ENCODE measurements at regions not wholly inside any gene's neighbourhood (a gene's known extent, or its start where the extent isn't known, plus 50 kb on each side); places are given as distances from the start of the nearest gene placed in this dataset.

DNA sequence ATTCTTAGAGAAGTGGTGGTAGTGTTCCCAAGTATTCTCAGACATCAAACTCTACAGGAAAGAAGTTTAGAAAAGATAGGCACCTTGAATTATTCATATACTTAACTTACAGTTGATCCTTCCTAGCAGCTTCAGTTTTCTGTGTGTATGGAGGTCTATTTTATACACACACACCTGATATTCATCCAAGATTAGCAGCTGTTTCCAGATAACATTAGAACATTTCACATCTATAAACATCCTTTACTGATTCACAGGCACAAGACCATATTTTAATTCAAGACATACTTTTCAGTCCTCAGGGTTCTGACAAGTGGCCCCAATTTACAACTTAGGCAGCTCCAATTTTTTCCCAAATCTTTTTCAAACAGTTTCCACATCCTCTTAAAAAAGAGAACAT lies 287.8 kb upstream of the USP25 start:
- intact Hi-C loops (cut with micrococcal nuclease; ENCODE audit: unreplicated experiment), result loop anchor here (1.0 to 10.0 kb wide), 6 partner anchors 231 to 1057 kb away; partner anchors contain the start of genes HSPA13 and NRIP1
- TF ChIP-seq PRMT3 (CRISPR knock-in tag; IDR thresholded peaks at IDR 0.05; ENCODE audit: borderline replicate concordance, low read depth), result no peak
- no peak for TF ChIP-seq SMC3 (IDR thresholded peaks at IDR 0.05; ENCODE audit: low read length)
- TF ChIP-seq SPEN (CRISPR knock-in tag; IDR thresholded peaks at IDR 0.05; ENCODE audit: low read depth), result no peak
- no peak for TF ChIP-seq ZNF329 (CRISPR knock-in tag; IDR thresholded peaks at IDR 0.05; ENCODE audit: low read depth)
- TF ChIP-seq GATA4 (IDR thresholded peaks at IDR 0.05; ENCODE audit: borderline replicate concordance, low read depth), result no peak
- TF ChIP-seq FOXA3 (CRISPR knock-in tag; IDR thresholded peaks at IDR 0.05), result no peak
- TF ChIP-seq EED (CRISPR knock-in tag; IDR thresholded peaks at IDR 0.05), result no peak
- TF ChIP-seq, protein P1, sequence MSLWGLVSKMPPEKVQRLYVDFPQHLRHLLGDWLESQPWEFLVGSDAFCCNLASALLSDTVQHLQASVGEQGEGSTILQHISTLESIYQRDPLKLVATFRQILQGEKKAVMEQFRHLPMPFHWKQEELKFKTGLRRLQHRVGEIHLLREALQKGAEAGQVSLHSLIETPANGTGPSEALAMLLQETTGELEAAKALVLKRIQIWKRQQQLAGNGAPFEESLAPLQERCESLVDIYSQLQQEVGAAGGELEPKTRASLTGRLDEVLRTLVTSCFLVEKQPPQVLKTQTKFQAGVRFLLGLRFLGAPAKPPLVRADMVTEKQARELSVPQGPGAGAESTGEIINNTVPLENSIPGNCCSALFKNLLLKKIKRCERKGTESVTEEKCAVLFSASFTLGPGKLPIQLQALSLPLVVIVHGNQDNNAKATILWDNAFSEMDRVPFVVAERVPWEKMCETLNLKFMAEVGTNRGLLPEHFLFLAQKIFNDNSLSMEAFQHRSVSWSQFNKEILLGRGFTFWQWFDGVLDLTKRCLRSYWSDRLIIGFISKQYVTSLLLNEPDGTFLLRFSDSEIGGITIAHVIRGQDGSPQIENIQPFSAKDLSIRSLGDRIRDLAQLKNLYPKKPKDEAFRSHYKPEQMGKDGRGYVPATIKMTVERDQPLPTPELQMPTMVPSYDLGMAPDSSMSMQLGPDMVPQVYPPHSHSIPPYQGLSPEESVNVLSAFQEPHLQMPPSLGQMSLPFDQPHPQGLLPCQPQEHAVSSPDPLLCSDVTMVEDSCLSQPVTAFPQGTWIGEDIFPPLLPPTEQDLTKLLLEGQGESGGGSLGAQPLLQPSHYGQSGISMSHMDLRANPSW (CRISPR knock-in tag; IDR thresholded peaks at IDR 0.05; ENCODE audit: borderline replicate concordance), result no peak
- TF ChIP-seq, protein P2, sequence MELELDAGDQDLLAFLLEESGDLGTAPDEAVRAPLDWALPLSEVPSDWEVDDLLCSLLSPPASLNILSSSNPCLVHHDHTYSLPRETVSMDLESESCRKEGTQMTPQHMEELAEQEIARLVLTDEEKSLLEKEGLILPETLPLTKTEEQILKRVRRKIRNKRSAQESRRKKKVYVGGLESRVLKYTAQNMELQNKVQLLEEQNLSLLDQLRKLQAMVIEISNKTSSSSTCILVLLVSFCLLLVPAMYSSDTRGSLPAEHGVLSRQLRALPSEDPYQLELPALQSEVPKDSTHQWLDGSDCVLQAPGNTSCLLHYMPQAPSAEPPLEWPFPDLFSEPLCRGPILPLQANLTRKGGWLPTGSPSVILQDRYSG (CRISPR knock-in tag; IDR thresholded peaks at IDR 0.05), result no peak
- TF ChIP-seq ZNF224 (CRISPR knock-in tag; IDR thresholded peaks at IDR 0.05), result no peak
- TF ChIP-seq, protein P3, sequence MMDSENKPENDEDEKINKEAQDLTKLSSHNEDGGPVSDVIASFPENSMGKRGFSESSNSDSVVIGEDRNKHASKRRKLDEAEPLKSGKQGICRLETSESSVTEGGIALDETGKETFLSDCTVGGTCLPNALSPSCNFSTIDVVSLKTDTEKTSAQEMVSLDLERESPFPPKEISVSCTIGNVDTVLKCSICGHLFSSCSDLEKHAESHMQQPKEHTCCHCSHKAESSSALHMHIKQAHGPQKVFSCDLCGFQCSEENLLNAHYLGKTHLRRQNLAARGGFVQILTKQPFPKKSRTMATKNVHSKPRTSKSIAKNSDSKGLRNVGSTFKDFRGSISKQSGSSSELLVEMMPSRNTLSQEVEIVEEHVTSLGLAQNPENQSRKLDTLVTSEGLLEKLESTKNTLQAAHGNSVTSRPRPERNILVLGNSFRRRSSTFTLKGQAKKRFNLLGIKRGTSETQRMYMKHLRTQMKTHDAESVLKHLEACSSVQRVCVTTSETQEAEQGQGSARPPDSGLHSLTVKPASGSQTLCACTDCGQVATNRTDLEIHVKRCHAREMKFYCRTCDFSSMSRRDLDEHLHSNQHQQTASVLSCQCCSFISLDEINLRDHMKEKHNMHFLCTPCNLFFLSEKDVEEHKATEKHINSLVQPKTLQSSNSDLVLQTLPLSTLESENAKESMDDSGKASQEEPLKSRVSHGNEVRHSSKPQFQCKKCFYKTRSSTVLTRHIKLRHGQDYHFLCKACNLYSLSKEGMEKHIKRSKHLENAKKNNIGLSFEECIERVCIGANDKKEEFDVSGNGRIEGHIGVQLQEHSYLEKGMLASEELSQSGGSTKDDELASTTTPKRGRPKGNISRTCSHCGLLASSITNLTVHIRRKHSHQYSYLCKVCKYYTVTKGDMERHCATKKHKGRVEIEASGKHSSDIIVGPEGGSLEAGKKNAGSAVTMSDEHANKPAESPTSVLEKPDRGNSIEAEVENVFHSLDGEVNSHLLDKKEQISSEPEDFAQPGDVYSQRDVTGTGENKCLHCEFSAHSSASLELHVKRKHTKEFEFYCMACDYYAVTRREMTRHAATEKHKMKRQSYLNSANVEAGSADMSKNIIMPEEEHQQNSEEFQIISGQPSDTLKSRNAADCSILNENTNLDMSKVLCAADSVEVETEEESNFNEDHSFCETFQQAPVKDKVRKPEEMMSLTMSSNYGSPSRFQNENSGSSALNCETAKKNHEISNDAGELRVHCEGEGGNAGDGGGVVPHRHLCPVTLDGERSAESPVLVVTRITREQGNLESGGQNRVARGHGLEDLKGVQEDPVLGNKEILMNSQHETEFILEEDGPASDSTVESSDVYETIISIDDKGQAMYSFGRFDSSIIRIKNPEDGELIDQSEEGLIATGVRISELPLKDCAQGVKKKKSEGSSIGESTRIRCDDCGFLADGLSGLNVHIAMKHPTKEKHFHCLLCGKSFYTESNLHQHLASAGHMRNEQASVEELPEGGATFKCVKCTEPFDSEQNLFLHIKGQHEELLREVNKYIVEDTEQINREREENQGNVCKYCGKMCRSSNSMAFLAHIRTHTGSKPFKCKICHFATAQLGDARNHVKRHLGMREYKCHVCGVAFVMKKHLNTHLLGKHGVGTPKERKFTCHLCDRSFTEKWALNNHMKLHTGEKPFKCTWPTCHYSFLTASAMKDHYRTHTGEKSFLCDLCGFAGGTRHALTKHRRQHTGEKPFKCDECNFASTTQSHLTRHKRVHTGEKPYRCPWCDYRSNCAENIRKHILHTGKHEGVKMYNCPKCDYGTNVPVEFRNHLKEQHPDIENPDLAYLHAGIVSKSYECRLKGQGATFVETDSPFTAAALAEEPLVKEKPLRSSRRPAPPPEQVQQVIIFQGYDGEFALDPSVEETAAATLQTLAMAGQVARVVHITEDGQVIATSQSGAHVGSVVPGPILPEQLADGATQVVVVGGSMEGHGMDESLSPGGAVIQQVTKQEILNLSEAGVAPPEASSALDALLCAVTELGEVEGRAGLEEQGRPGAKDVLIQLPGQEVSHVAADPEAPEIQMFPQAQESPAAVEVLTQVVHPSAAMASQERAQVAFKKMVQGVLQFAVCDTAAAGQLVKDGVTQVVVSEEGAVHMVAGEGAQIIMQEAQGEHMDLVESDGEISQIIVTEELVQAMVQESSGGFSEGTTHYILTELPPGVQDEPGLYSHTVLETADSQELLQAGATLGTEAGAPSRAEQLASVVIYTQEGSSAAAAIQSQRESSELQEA (CRISPR knock-in tag; IDR thresholded peaks at IDR 0.05; ENCODE audit: not compliant biosample characterization), result no peak
- no peak for TF ChIP-seq ZNF883 (CRISPR knock-in tag; IDR thresholded peaks at IDR 0.05; ENCODE audit: not compliant biosample characterization)
- TF ChIP-seq ZBTB7B (CRISPR knock-in tag; IDR thresholded peaks at IDR 0.05), result no peak
- TF ChIP-seq EEA1 (CRISPR knock-in tag; IDR thresholded peaks at IDR 0.05; ENCODE audit: borderline replicate concordance), result no peak

More for the DNA sequence above, 287.8 kb upstream of the USP25 start:
- ATAC-seq, result no peak
- no peak for DNase-seq (ENCODE audit: low spot score)
- BruUV-seq (replicated peaks), result no TSS peak
- peak overlapping the region; percentile 32 to 49 (median 48); a peak in 4 of 6 replicates for H3K4me3 ChIP-seq (replicated peaks in 1 of 3; ENCODE audit: insufficient read depth in 1 of 3, low read depth in 2 of 3, low read length in 3 of 3)
- H3K36me3 ChIP-seq (replicated peaks in 1 of 2; ENCODE audit: control insufficient read depth in 1 of 2, insufficient read depth in 2 of 2, low read length in 2 of 2), result no peaks in the 10 kb centered on the region
- no peaks in the 10 kb centered on the region for H3K27me3 ChIP-seq (ENCODE audit: control insufficient read depth in 1 of 2, insufficient read depth in 2 of 2, low read length in 2 of 2)
- no peaks in the 10 kb centered on the region for H3K9me3 ChIP-seq (ENCODE audit: low read length)
- no peak for FAIRE-seq
- no peaks in the 10 kb centered on the region for H4K20me1 ChIP-seq (ENCODE audit: insufficient read depth, low read length)
- in situ Hi-C loops (cut with HindIII; ENCODE audit: extremely low pct_ligation_motif_present, low pct_unique_long_range_greater_than_20kb), result loop anchor here (10.0 kb wide), 1 partner anchor 297 kb away; no protein-coding TSS in a partner anchor
- H2AFZ ChIP-seq (ENCODE audit: low read length), result no peak overlapping the region
- peak overlapping the region; percentile 93 for H3K27ac ChIP-seq (ENCODE audit: extremely low read length, insufficient read depth, low read length)
- H3K9ac ChIP-seq (ENCODE audit: insufficient read depth, low read depth, low read length), result peak overlapping the region; percentile 75
- peak overlapping the region; percentile 85 for H3K4me2 ChIP-seq (ENCODE audit: low read depth, low read length)
- peaks cover 48% of the 10 kb centered on the region for H3K79me2 ChIP-seq (ENCODE audit: insufficient read depth, low read length)
- POLR2A ChIA-PET, result interaction anchor here (1.1 to 2.4 kb wide), 5 partner anchors 14 to 578 kb away, joined by 3 to 10 read pairs (median 5); partner anchors contain the start of gene NRIP1
- CTCF ChIA-PET (ENCODE audit: low intra/inter-chr PET ratio, low total read pairs), result no interaction called here
- peaks cover 90% of the 10 kb centered on the region for H3K4me1 ChIP-seq (ENCODE audit: insufficient read depth, low read length)
